GM15510 (cell line): ENCODE measurements at regions not wholly inside any gene's neighbourhood (a gene's known extent, or its start where the extent isn't known, plus 50 kb on each side); places are given as distances from the start of the nearest gene placed in this dataset.

Source experiments
- POLR2A ChIP-seq: IDR thresholded peaks from 3 replicates; pipeline ENCODE4 v1.6.1; 2011; ENCODE audit warnings: borderline replicate concordance; ENCODE audit not compliant: insufficient read length; ENCODE audit errors: extremely low read depth

GRCh38 chr13:50303963-50304721, 288.9 kb downstream of the KCNRG start:
- no peak for TF ChIP-seq POLR2A

- TF ChIP-seq POLR2A, result no peak
Observed at GRCh38 chr13:50306156-50306555, 290.9 kb downstream of the KCNRG start.

- TF ChIP-seq POLR2A, result no peak
Observed at GRCh38 chr13:50309318-50309717, 294.1 kb downstream of the KCNRG start.

DNA sequence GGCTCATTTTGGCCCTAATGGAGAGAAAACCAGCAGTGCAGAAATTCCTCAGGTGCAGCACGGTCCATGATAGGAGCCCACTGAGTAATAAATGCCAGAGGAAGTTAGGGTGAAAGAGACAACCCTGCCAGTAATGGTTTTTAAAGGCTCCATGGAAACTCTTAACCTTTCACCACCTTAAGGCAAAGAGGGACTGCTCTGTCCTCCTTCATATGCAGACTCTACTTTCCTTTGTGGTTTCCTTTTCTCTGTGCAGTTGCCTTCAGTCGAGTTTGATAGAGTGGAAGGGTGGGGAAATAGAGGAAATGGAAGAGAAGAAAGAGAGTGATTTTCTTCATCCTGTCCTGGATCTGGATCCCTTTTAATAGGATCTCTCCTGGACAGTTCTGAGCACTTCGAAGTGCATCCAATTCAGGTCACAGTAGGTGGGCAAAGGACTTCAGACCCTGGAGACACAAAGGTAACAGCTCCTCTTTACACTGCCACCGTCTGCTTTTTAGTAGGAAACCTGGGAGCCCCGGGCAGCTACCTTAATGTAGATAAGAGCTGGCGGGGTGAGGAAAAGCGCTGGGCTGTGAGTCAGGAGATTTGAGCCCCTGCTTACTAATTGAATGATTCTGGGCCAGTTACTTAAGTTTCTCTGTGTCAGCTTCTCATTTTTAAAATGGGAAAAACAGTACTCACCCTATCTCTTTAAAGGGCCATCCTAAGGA, 294.8 kb downstream of the KCNRG start:
- no peak for TF ChIP-seq POLR2A

GRCh38 chr13:50310734-50311133, 295.5 kb downstream of the KCNRG start:
- no peak for TF ChIP-seq POLR2A

DNA sequence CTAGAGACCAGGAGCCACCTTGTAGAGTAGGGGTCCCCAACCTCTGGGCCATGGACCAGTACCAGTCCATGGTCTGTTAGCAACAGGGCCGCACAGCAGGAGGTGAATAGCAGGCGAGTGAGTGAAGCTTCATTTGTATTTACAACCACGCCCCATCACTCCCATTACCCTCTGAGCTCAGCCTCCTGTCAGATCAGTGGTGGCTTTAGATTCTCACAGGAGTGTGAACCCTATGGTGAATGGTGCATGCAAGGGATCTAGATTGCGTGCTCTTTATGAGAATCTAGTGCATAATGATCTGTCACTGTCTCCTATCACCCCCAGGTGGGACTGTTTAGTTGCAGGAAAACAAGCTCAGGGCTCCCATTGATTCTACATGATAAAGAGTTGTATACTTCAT, 303.6 kb downstream of the KCNRG start:
- no peak for TF ChIP-seq POLR2A

- no peak for TF ChIP-seq POLR2A
Observed at GRCh38 chr13:50319635-50320255, 304.5 kb downstream of the KCNRG start.

DNA sequence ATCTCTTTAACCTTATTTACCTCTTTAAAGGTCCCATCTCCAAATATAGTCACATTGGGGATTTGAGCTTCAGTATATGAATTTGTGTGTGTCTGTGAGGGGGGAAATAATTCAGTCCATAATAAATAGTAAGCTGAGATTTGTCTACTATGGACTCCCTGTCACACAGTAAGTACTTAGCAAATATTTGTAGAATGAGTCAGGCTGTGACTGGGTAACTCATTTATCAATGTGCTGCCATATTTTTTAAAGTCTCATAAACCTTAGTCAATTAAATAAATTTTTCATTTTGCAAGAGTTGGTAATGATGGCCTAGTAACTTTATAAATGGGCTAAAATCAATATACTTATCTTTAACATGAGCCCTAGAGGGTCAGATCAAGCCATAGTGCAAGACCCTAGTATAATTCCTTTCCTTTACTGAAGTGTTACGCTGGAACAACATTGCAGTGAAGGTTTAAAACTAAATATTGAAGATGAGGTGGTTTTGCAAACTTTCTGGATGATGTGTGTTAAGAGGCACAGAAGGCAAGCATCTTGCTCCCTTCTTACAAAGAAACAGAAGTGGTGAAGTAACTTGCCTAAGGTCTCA, 305.1 kb downstream of the KCNRG start:
- no peak for TF ChIP-seq POLR2A

DNA sequence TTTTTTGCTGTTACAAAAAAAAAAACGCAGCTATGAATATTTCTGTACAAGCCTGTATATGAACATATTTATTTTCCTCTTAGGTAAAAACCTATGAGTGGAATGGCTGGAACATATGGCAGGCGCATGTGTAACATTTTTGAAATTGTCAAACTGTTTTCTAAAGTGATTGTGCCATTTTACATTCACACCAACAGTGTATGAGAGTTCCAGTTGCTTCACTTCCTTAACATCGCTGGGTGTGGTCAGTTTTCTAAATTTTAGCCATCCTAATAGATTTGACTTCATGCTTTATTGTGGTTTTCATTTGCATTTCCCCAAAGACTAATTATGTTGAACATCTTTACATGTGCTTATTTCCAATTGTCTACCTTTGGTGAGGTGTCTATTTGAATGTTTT, 306.8 kb downstream of the KCNRG start:
- no peak for TF ChIP-seq POLR2A

DNA sequence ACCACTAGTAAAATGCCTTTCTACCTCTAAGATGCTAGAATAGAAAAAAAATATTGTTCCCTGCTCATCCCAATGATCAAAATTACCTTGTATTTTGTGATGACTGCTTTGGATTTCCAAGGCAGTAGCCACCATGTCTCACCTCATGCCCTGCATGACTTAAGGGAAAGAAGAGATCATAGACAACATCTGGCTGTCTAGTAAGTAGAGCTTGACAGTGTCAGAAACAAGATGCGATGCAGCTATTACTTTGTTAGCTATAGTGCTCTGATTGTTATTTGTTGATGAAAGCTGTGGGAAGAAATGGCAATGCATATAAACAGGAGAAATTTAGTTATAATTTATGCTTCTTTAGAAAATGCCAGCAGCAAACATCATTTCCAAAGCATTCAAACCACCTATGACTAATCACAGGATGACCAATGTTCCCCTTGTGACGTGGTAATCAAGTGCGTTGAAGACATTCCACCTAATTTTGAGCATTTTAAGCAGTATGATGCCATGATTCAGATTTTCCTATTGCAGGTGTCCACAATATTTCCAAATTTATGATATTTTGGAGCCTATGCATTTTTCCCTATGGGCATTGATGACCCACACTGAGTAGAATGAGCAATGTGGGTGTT, 308.3 kb downstream of the KCNRG start:
- TF ChIP-seq POLR2A, result no peak

DNA sequence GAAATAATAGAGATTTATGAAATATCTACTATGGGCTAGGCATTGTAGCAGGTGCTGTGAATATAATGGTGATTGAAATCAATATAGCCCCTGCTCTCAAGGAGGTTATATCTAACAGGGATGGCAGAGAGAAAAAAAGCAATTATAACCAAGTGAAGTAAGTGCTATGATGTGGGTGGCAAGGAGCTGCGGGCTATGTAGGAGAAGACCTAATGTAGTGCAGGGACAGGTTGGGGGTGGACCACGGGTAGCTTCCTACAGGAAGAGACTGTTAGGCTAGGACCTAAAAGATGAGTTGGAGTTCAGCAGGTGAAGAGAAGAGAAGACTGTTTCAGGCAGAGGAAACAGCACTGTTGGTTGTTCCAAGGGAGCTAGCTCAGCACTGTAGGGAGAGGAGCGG, 311.0 kb downstream of the KCNRG start:
- TF ChIP-seq POLR2A, result no peak

DNA sequence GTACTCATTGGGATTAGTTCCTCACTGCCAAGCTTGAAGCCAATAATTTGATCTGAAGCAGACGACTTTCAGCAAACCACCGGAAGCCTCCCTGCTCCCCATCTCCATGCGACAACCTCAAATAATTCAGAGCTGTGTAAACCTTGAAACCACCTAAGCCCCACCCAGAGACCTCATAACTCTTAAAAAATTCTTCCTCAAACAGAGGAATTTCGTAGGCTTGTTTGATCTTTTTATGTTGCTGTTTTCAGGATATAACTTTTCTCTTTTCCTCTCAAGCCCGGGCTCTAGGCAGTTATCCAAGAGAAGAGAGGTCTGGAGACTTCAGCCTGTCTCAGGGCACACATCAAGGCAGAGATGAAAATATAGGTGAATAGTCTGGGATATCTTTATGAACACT, 311.6 kb downstream of the KCNRG start:
- no peak for TF ChIP-seq POLR2A

- TF ChIP-seq POLR2A, result no peak
Observed at GRCh38 chr13:50334115-50334778, 319.0 kb downstream of the KCNRG start.

DNA sequence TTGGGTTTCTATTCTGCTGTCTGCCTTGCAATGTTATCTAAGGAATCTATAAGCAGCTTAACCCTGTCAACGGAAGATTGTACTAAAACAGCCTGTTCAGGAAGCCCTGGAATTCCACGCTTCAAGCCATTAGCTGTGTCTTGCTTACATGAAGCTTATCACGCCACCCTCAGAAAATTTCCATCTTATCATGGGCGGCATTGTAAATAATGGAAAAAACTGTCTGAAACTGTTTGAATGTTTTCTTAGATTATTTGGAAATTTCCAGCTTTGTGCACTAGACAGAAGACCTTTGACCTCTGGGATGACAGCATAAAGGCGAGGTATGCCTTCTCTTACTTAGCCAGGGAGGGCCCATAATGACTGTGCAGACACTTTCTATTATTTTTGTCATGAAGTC, 319.7 kb downstream of the KCNRG start:
- no peak for TF ChIP-seq POLR2A
